Tibial artery (tissue), 4 donors: ENCODE measurements at regions not wholly inside any gene's neighbourhood (a gene's known extent, or its start where the extent isn't known, plus 50 kb on each side); places are given as distances from the start of the nearest gene placed in this dataset.

Source experiments
- DNase-seq, 2 donors: peaks; one replicate each; pipeline ENCODE4 v3.0.0-alpha.2; 2019
- H3K27ac ChIP-seq, 2 donors: fragments of 200-600 bp; sonication (generic) in 1 of 2; 1 replicate in 1 of 2; 2 replicates in 1 of 2; pipeline ENCODE4 v1.5.1; 2018 to 2019; ENCODE audit warnings: mild to moderate bottlenecking in 1 of 2
- H3K27me3 ChIP-seq, 2 donors: fragments of 200-600 bp; sonication (generic) in 1 of 2; one replicate each; pipeline versions ENCODE4 v1.5.1 to v1.6.0; 2016 to 2019
- H3K36me3 ChIP-seq, 3 donors: fragments of 200-600 bp; sonication (generic) in 2 of 3; one replicate each; pipeline ENCODE4 v1.5.1; 2016 to 2019; ENCODE audit warnings: mild to moderate bottlenecking in 2 of 3
- H3K4me1 ChIP-seq, 4 donors: fragments of 200-600 bp; sonication (generic) in 2 of 4; 1 replicate in 3 of 4; 2 replicates in 1 of 4; pipeline ENCODE4 v1.5.1; 2016 to 2019
- H3K4me3 ChIP-seq, 2 donors: fragments of 200-600 bp; sonication (generic) in 1 of 2; 1 replicate in 1 of 2; 2 replicates in 1 of 2; pipeline ENCODE4 v1.5.1; 2018 to 2019; ENCODE audit warnings: mild to moderate bottlenecking in 2 of 2
- H3K9me3 ChIP-seq, 3 donors: fragments of 200-600 bp; sonication (generic) in 1 of 3; one replicate each; pipeline ENCODE4 v1.5.1; 2016 to 2019
- intact Hi-C: fragments of 100-400 bp; cut with DNase I; formaldehyde crosslinking; loops from one replicate; pipeline ENCODE4 v1.15.0; 2023; ENCODE audit warnings: low total_unique reads
- TF ChIP-seq, protein P1 (sequence below), 2 experiments: fragments of 200-600 bp in 1 of 2; fragments of 450-650 bp in 1 of 2; IDR thresholded peaks; one replicate each; pipeline ENCODE4 v1.5.1; 2017 to 2019; ENCODE audit warnings: antibody characterized with exemption in 2 of 2, mild to moderate bottlenecking in 1 of 2, moderate library complexity in 1 of 2

DNA sequence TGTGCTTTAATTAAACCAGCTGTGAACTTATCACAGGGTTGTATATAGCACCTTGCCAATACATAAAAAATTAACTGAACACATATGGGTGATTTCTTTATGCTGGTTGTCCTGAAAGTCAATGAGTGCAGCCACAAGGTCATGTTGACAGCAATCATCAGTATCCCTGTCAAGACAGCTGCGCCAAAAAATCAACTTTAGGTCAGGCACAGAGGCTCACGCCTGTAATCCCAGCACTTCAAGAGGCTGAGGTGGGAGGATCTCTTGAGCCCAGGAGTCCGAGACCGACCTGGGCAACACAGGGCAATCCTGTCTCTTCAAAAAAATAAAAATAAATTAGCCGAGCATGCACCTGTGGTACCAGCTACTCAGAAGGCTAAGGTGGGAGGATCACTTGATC lies 707.3 kb downstream of the SI start:
- TF ChIP-seq, protein P1, sequence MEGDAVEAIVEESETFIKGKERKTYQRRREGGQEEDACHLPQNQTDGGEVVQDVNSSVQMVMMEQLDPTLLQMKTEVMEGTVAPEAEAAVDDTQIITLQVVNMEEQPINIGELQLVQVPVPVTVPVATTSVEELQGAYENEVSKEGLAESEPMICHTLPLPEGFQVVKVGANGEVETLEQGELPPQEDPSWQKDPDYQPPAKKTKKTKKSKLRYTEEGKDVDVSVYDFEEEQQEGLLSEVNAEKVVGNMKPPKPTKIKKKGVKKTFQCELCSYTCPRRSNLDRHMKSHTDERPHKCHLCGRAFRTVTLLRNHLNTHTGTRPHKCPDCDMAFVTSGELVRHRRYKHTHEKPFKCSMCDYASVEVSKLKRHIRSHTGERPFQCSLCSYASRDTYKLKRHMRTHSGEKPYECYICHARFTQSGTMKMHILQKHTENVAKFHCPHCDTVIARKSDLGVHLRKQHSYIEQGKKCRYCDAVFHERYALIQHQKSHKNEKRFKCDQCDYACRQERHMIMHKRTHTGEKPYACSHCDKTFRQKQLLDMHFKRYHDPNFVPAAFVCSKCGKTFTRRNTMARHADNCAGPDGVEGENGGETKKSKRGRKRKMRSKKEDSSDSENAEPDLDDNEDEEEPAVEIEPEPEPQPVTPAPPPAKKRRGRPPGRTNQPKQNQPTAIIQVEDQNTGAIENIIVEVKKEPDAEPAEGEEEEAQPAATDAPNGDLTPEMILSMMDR (IDR thresholded peaks at IDR 0.05), result no peak
- intact Hi-C loops, result no loop called here
- no peak for DNase-seq
- Histone ChIP-seq H3K27ac (no peak overlapping the region), H3K9me3 (no peaks in the 10 kb centered on the region), H3K36me3 (no peaks in the 10 kb centered on the region), H3K4me1 (no peaks in the 10 kb centered on the region), H3K27me3 (no peaks in the 10 kb centered on the region), H3K4me3 (no peak overlapping the region)

- no peaks in the 10 kb centered on the region for H3K4me1 ChIP-seq
- H3K27ac ChIP-seq, result no peak overlapping the region
- TF ChIP-seq, protein P1 (IDR thresholded peaks at IDR 0.05), result no peak
- intact Hi-C loops, result no loop called here
- H3K27me3 ChIP-seq, result no peaks in the 10 kb centered on the region
- no peak overlapping the region for H3K4me3 ChIP-seq
- DNase-seq, result no peak
- H3K36me3 ChIP-seq, result no peaks in the 10 kb centered on the region
- no peaks in the 10 kb centered on the region for H3K9me3 ChIP-seq
These were observed 713.1 kb downstream of the SI start for GRCh38 chr3:164365242-164365641.

GRCh38 chr3:164364111-164364510 lies 714.2 kb downstream of the SI start:
- H3K27ac ChIP-seq, result no peak overlapping the region
- intact Hi-C loops, result no loop called here
- DNase-seq, result no peak

GRCh38 chr3:164360738-164361406 lies 717.4 kb downstream of the SI start:
- TF ChIP-seq, protein P1 (IDR thresholded peaks at IDR 0.05), result no peak
- intact Hi-C loops, result no loop called here
- DNase-seq, result no peak

More at GRCh38 chr3:164364111-164364510, 714.2 kb downstream of the SI start:
- Histone ChIP-seq H3K27me3 (no peaks in the 10 kb centered on the region), H3K9me3 (no peaks in the 10 kb centered on the region), H3K36me3 (no peaks in the 10 kb centered on the region), H3K4me1 (no peaks in the 10 kb centered on the region), H3K4me3 (no peak overlapping the region)
- TF ChIP-seq, protein P1 (IDR thresholded peaks at IDR 0.05), result no peak

DNA sequence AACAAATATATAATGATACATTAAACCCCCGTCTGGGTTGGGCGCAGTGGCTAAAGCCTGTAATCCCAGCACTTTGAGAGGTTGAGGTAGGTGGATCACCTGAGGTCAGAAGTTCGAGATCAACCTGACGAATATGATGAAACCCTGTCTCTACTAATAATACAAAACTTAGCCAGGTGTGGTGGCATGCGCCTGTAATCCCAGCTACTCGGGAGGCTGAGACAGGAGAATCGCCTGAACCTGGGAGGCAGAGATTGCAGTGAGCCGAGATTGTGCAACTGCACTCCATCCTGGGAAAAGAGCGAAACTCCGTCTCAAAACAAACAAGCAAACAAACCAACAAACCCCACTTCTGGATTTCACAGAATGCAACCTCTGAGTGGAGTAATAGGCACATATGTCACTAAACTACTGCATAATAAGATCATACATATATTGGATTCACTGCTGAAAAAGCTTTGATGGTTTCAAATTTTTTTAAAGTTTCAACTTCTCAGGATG lies 718.2 kb downstream of the SI start:
- intact Hi-C loops, result no loop called here
- no peak for DNase-seq

More at GRCh38 chr3:164360738-164361406, 717.4 kb downstream of the SI start:
- H3K4me3 ChIP-seq, result no peak overlapping the region
- no peak overlapping the region for H3K27ac ChIP-seq
- no peaks in the 10 kb centered on the region for H3K9me3 ChIP-seq
- no peaks in the 10 kb centered on the region for H3K36me3 ChIP-seq
- no peaks in the 10 kb centered on the region for H3K27me3 ChIP-seq
- no peaks in the 10 kb centered on the region for H3K4me1 ChIP-seq

More for the DNA sequence above, 718.2 kb downstream of the SI start:
- Histone ChIP-seq H3K27me3 (no peaks in the 10 kb centered on the region), H3K9me3 (no peaks in the 10 kb centered on the region), H3K36me3 (no peaks in the 10 kb centered on the region), H3K4me1 (no peaks in the 10 kb centered on the region), H3K27ac (no peak overlapping the region), H3K4me3 (no peak overlapping the region)
- TF ChIP-seq, protein P1 (IDR thresholded peaks at IDR 0.05), result no peak
